ENCODE measurements at regions not wholly inside any gene's neighbourhood (a gene's known extent, or its start where the extent isn't known, plus 50 kb on each side); places are given as distances from the start of the nearest gene placed in this dataset.
"Not testable (repeated sequence)": the region's sequence is repeated elsewhere in the genome, so short reads cannot be mapped to it uniquely, and the experiment has no call there.

- no peak for DNase-seq
Measured at GRCh38 chr6:141133346-141133745, 999.4 kb upstream of the GJE1 start.

GRCh38 chr6:141131616-141132015, 1001.1 kb upstream of the GJE1 start:
- no peak for DNase-seq

GRCh38 chr6:141123497-141123896, 1009.2 kb upstream of the GJE1 start:
- no peak for DNase-seq

- no peak for DNase-seq
Measured at GRCh38 chr6:141123049-141123448, 1009.7 kb upstream of the GJE1 start.

GRCh38 chr6:141118991-141119390, 1013.7 kb upstream of the GJE1 start:
- no peak for DNase-seq

- no peak for DNase-seq
Measured at GRCh38 chr6:141117874-141118273, 1014.9 kb upstream of the GJE1 start.

GRCh38 chr6:141110481-141110880, 1022.2 kb upstream of the GJE1 start:
- DNase-seq = no peak

- no peak for DNase-seq
Measured at GRCh38 chr6:141107591-141108160, 1025.0 kb upstream of the GJE1 start.

- DNase-seq = no peak
Measured at GRCh38 chr6:141105481-141105880, 1027.2 kb upstream of the GJE1 start.

GRCh38 chr6:141103246-141103645, 1029.5 kb upstream of the GJE1 start:
- DNase-seq = no peak

- DNase-seq = no peak
Measured at GRCh38 chr6:141097471-141097870, 1035.3 kb upstream of the GJE1 start.

- DNase-seq = no peak
Measured at GRCh38 chr6:141095308-141095707, 1037.4 kb upstream of the GJE1 start.

- no peak for DNase-seq
Measured at GRCh38 chr6:141088171-141088570, 1044.6 kb upstream of the GJE1 start.

- DNase-seq = no peak
Measured at GRCh38 chr6:141077355-141078333, 1055.1 kb upstream of the GJE1 start.

- DNase-seq = no peak
Measured at GRCh38 chr6:141057761-141058160, 1075.0 kb upstream of the GJE1 start.

GRCh38 chr6:141056945-141057625, 1075.6 kb upstream of the GJE1 start:
- no peak for DNase-seq

GRCh38 chr6:141050471-141050870, 1082.3 kb upstream of the GJE1 start:
- no peak for DNase-seq

GRCh38 chr6:141048451-141048850, 1084.3 kb upstream of the GJE1 start:
- no peak for DNase-seq

- DNase-seq = not testable (repeated sequence)
Measured at GRCh38 chr6:141046496-141046895, 1086.2 kb upstream of the GJE1 start.

GRCh38 chr6:141041596-141042087, 1091.1 kb upstream of the GJE1 start:
- no peak for DNase-seq

GRCh38 chr6:141035312-141036200, 1097.2 kb upstream of the GJE1 start:
- DNase-seq = no peak

GRCh38 chr6:141033101-141033500, 1099.6 kb upstream of the GJE1 start:
- no peak for DNase-seq

- no peak for DNase-seq
Measured at GRCh38 chr6:141029908-141030307, 1102.8 kb upstream of the GJE1 start.

Measured in activated T-cell treated with anti-CD3 and anti-CD28 coated beads for 4 hours (primary cell).